Right lobe of liver (tissue), 6 donors: ENCODE measurements at regions not wholly inside any gene's neighbourhood (a gene's known extent, or its start where the extent isn't known, plus 50 kb on each side); places are given as distances from the start of the nearest gene placed in this dataset.
A peak's percentile ranks its signal among the peaks of the same experiment; 100 is the strongest.

Source experiments
- ATAC-seq, 4 donors: fragments of 200-7000 bp; cut with Tn5 transposase; one replicate each; pipeline ENCODE4 v1.9.1; 2020; ENCODE audit warnings: mild to moderate bottlenecking in 4 of 4, moderate library complexity in 4 of 4
- DNase-seq, 3 donors: peaks; one replicate each; pipeline ENCODE4 v3.0.0-alpha.2; 2020
- H3K27ac ChIP-seq, 3 donors: fragments of 200-600 bp; one replicate each; pipeline ENCODE4 v1.8.0; 2022
- H3K27me3 ChIP-seq, 2 donors: fragments of 200-600 bp; one replicate each; pipeline ENCODE4 v1.8.0; 2022
- H3K36me3 ChIP-seq, 4 donors: fragments of 200-600 bp; sonication (generic) in 1 of 4; one replicate each; pipeline versions ENCODE4 v1.5.1 to v1.8.0; 2017 to 2022; ENCODE audit warnings: control low read depth in 1 of 4
- H3K4me1 ChIP-seq, 4 donors: fragments of 200-600 bp; sonication (generic) in 1 of 4; one replicate each; pipeline versions ENCODE4 v1.5.1 to v1.8.0; 2017 to 2022; ENCODE audit warnings: control low read depth in 1 of 4
- H3K4me3 ChIP-seq, 3 donors: fragments of 200-600 bp; one replicate each; pipeline ENCODE4 v1.8.0; 2022
- H3K9me3 ChIP-seq, 4 donors: fragments of 200-600 bp; sonication (generic) in 1 of 4; one replicate each; pipeline versions ENCODE4 v1.5.1 to v1.8.0; 2017 to 2022; ENCODE audit warnings: control low read depth in 1 of 4
- POLR2A ChIP-seq: fragments of 450-650 bp; IDR thresholded peaks from one replicate; pipeline ENCODE4 v1.6.1; 2017; ENCODE audit warnings: antibody characterized with exemption, mild to moderate bottlenecking
- WGBS: methylation state at CpG from one replicate; pipeline ENCODE4 v1.1.6; 2018; ENCODE audit warnings: low coverage, low lambda C conversion rate; ENCODE audit not compliant: insufficient coverage; ENCODE audit errors: missing lambda C conversion rate; 5-methylcytosine and 5-hydroxymethylcytosine counted together
- intact Hi-C, 2 donors: fragments of 100-400 bp; cut with DNase I; formaldehyde crosslinking; loops; one replicate each; pipeline versions ENCODE4 v1.11.2 to v1.14.1; 2022
- TF ChIP-seq, protein P1 (sequence below), 4 donors: fragments of 200-600 bp in 3 of 4; fragments of 450-650 bp in 1 of 4; IDR thresholded peaks; one replicate each; pipeline versions ENCODE4 v1.5.1 to v1.8.0; 2016 to 2022; ENCODE audit warnings: antibody characterized with exemption in 4 of 4, mild to moderate bottlenecking in 2 of 4
- donor health status: DM: no; HTN: yes; CAD: no.
- donor health status: DM: no; HTN: no; CAD: no.
- donor health status: DM: no; HTN: no; CAD: no.
- donor health status: DM: no; HTN: yes; CAD: no.
- donor health status: DM: no; HTN: yes; CAD: no.

DNA sequence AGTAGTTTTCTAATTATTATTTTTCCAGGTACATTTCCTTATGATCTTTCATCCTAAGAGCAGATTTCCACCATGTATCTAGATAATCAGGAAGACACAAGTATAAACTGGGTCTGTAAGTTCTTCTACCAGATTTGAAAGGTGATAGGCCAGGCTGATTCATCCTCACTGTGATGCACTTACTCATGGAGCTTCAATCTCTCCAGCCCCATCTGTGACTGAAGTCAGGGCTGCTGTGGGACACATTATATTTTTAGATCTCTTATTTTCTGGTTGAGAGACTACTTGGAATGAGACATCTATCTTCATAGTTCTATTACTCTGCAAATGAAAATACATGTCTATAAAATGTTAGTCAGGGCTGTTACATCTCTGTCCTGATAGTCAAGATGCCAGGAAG, 85.5 kb upstream of the SLC25A13 start:
- no peak for ATAC-seq
- peaks cover 0 to under 1% (median 0%) of the 10 kb centered on the region in 4 donors for H3K4me1 ChIP-seq
- intact Hi-C loops, result no loop called here
- H3K36me3 ChIP-seq, result no peaks in the 10 kb centered on the region
- DNase-seq, result no peak
- H3K9me3 ChIP-seq, result no peaks in the 10 kb centered on the region
- H3K4me3 ChIP-seq, result no peak overlapping the region
- no peaks in the 10 kb centered on the region for H3K27me3 ChIP-seq
- H3K27ac ChIP-seq, result no peak overlapping the region
- TF ChIP-seq, protein P1, sequence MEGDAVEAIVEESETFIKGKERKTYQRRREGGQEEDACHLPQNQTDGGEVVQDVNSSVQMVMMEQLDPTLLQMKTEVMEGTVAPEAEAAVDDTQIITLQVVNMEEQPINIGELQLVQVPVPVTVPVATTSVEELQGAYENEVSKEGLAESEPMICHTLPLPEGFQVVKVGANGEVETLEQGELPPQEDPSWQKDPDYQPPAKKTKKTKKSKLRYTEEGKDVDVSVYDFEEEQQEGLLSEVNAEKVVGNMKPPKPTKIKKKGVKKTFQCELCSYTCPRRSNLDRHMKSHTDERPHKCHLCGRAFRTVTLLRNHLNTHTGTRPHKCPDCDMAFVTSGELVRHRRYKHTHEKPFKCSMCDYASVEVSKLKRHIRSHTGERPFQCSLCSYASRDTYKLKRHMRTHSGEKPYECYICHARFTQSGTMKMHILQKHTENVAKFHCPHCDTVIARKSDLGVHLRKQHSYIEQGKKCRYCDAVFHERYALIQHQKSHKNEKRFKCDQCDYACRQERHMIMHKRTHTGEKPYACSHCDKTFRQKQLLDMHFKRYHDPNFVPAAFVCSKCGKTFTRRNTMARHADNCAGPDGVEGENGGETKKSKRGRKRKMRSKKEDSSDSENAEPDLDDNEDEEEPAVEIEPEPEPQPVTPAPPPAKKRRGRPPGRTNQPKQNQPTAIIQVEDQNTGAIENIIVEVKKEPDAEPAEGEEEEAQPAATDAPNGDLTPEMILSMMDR (IDR thresholded peaks at IDR 0.05), result no peak
- no peak for TF ChIP-seq POLR2A

DNA sequence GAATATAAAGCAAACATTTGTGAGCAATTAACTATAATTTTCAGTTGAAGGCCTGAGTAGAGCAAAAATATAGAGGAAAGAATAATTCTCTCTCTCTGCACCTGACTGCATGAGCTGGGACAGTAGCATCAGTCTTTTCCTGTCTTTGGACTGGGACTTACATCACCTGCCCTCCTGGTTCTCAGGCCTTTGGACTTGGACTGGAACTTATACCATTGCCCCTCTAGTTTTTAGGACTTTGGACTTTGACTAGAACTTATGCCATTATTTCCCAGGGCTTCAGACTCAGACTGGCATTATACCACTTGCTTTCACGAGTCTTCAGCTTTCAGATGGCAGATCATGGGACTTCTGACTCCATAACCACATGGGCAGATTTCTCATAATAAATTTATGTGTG, 81.0 kb upstream of the SLC25A13 start:
- no peak overlapping the region for H3K4me3 ChIP-seq
- H3K9me3 ChIP-seq, result no peaks in the 10 kb centered on the region
- no peaks in the 10 kb centered on the region for H3K36me3 ChIP-seq
- H3K4me1 ChIP-seq, result peaks cover 0 to 19% (median 6%) of the 10 kb centered on the region in 4 donors
- 78% methylated on average over 1 of the region's 1 CpG for WGBS
- H3K27ac ChIP-seq, result no peak overlapping the region
- no peaks in the 10 kb centered on the region for H3K27me3 ChIP-seq
- DNase-seq, result no peak
- no peak for TF ChIP-seq POLR2A
- TF ChIP-seq, protein P1 (IDR thresholded peaks at IDR 0.05), result no peak
- intact Hi-C loops, result no loop called here
- ATAC-seq, result peak in 3 of 4 donors; percentile 44 to 67 (median 44)

DNA sequence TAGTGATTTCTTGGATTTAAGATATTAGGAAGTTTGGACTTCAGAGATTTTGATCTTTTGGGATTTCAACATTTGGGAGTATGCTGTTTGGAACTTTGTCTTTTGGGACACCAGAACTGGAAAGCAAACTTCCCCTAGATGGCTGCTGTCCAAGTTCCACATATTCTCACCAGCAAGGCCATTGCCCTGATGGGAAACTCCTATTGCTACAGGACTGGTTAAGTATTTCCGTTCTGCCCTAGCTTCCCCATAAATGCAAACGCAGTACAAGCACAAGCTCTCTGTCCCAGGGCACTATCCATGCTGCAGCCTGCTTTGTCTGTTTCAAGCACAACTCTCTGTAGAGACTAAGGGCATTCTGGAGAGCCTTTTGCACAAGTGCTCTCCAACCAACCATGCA, 79.3 kb upstream of the SLC25A13 start:
- DNase-seq (peak in 2 of 3 donors; percentile 30 to 90), ATAC-seq (peak; percentile 93 to 96 (median 94))
- Histone ChIP-seq H3K4me1 (peaks cover 0 to 19% (median 6%) of the 10 kb centered on the region in 4 donors), H3K9me3 (no peaks in the 10 kb centered on the region), H3K27ac (peak overlapping the region in 1 of 3 donors; percentile 57), H3K36me3 (no peaks in the 10 kb centered on the region), H3K4me3 (no peak overlapping the region), H3K27me3 (no peaks in the 10 kb centered on the region)
- no CpG with 5 or more reads among the region's 2 CpGs for WGBS
- intact Hi-C loops, result no loop called here
- TF ChIP-seq, protein P1 (IDR thresholded peaks at IDR 0.05), result no peak
- TF ChIP-seq POLR2A, result peak; percentile 69

DNA sequence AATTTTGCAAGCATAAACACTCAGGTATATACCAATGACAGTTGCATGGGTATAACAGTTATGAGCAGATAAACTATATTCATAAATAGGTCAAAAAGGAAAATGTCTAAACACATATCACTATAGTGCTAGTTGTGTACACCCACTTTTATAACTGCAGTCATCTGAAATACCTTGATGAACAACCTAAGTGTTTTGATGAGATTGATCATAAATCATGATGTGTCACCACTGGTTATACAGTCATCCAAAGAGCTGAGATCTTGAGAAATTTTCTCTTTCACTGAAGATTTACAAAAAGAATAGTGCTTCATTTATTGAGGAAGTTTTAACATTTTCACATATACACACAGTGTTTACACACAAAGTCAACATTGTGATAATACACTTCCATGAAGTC, 78.6 kb upstream of the SLC25A13 start:
- Histone ChIP-seq H3K9me3 (no peaks in the 10 kb centered on the region), H3K27me3 (no peaks in the 10 kb centered on the region), H3K27ac (peak overlapping the region in 1 of 3 donors; percentile 22), H3K36me3 (no peaks in the 10 kb centered on the region), H3K4me1 (peaks cover 0 to 19% (median 6%) of the 10 kb centered on the region in 4 donors), H3K4me3 (no peak overlapping the region)
- intact Hi-C loops, result no loop called here
- DNase-seq (no peak), ATAC-seq (peak in 1 of 4 donors; percentile 18)
- TF ChIP-seq, protein P1 (IDR thresholded peaks at IDR 0.05), result no peak
- TF ChIP-seq POLR2A, result no peak

DNA sequence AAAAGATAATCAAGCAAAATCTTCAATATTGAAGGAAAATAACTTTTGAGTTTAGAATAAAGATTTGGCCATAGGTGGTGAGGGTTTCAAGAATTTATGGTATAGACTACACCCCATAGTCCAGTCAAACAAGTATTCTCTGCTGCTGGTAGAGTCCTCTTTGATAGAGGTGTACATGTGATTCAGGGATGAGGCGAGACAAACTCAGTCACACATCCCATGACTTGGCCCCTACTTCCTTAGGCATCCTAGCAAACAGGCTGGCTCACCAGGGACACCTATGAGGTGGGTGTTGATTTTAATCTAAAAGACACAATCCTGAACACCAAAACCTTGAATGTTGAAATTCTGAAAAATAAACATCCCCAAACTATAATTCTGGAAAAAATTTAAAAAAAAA, 78.1 kb upstream of the SLC25A13 start:
- TF ChIP-seq, protein P1 (IDR thresholded peaks at IDR 0.05), result no peak
- no peak for TF ChIP-seq POLR2A
- no peaks in the 10 kb centered on the region for H3K9me3 ChIP-seq
- intact Hi-C loops, result no loop called here
- no peak overlapping the region for H3K4me3 ChIP-seq
- H3K27ac ChIP-seq, result no peak overlapping the region
- DNase-seq, result no peak
- ATAC-seq, result no peak
- H3K27me3 ChIP-seq, result no peaks in the 10 kb centered on the region
- H3K4me1 ChIP-seq, result peaks cover 0 to 23% (median 6%) of the 10 kb centered on the region in 4 donors
- 86% methylated on average over 1 of the region's 1 CpG for WGBS
- no peaks in the 10 kb centered on the region for H3K36me3 ChIP-seq
